ENCODE measurements at regions not wholly inside any gene's neighbourhood (a gene's known extent, or its start where the extent isn't known, plus 50 kb on each side); places are given as distances from the start of the nearest gene placed in this dataset.

GRCh38 chr5:136639616-136640015 is 274.3 kb upstream of the TRPC7 start:
- no peak for TF ChIP-seq POLR2A (IDR thresholded peaks at IDR 0.05)
- no peak for TF ChIP-seq CTCF (IDR thresholded peaks at IDR 0.05)
